AG04450 (cell line): ENCODE measurements at regions not wholly inside any gene's neighbourhood (a gene's known extent, or its start where the extent isn't known, plus 50 kb on each side); places are given as distances from the start of the nearest gene placed in this dataset.

Experiments
- CTCF ChIA-PET: fragments of 300-600, 350-600 bp; formaldehyde crosslinking; extraction: SDS; loops from one replicate; lab custom pipeline; 2022; ENCODE audit warnings: antibody characterized with exemption, inconsistent platforms; lab: Charles Lee
- POLR2A ChIA-PET: fragments of 350-600 bp; formaldehyde crosslinking; extraction: SDS; loops from one replicate; lab custom pipeline; 2021; ENCODE audit warnings: antibody characterized with exemption, inconsistent platforms; lab: Yijun Ruan, JAX
- DNase-seq: peaks from one replicate; pipeline ENCODE4 v3.0.0-alpha.2; 2011; ENCODE audit warnings: low read depth, low spot score
- H3K27ac ChIP-seq: one replicate; pipeline ENCODE4 v1.5.1; 2012; ENCODE audit warnings: low read depth, low read length, control low read depth
- H3K27me3 ChIP-seq: one replicate; pipeline ENCODE4 v1.6.0; 2012; ENCODE audit warnings: low read length; ENCODE audit not compliant: control insufficient read depth, insufficient read depth
- H3K4me3 ChIP-seq: 2 replicates; pipeline ENCODE4 v1.5.1; 2011; ENCODE audit warnings: mild to moderate bottlenecking, low read depth, low read length, control low read depth
- H3K9me3 ChIP-seq: 2 replicates; pipeline ENCODE4 v1.5.1; 2012; ENCODE audit warnings: low read length; ENCODE audit not compliant: control insufficient read depth, insufficient read depth
- TF ChIP-seq, protein P1 (sequence below): IDR thresholded peaks from 2 replicates; pipeline ENCODE4 v1.5.1; 2011; ENCODE audit warnings: low read depth, low read length, control low read depth, inconsistent platforms

DNA sequence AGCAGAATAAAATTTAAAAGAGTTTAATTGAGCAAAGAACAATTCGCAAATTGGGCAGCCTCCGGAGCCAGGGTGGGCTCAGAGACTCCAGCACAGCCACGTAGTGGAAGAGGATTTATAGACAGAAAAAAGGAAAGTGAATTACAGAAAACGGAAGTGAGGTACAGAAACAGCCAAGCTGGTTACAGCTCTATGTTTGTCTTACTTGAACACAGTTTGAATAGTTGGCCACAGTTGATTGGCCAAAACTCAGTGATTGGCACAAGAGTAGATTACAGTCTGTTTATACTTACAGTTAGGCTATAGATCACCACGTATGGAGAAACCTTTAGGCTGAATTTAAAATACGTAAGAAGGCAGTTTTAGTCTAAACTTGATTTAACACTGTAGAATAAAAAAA is 78.8 kb upstream of the NEDD4L start:
- DNase-seq: no peak
- H3K27me3 ChIP-seq: peaks cover 2% of the 10 kb centered on the region
- no peak overlapping the region for H3K4me3 ChIP-seq
- H3K27ac ChIP-seq: no peak overlapping the region
- POLR2A ChIA-PET: no interaction called here
- TF ChIP-seq, protein P1, sequence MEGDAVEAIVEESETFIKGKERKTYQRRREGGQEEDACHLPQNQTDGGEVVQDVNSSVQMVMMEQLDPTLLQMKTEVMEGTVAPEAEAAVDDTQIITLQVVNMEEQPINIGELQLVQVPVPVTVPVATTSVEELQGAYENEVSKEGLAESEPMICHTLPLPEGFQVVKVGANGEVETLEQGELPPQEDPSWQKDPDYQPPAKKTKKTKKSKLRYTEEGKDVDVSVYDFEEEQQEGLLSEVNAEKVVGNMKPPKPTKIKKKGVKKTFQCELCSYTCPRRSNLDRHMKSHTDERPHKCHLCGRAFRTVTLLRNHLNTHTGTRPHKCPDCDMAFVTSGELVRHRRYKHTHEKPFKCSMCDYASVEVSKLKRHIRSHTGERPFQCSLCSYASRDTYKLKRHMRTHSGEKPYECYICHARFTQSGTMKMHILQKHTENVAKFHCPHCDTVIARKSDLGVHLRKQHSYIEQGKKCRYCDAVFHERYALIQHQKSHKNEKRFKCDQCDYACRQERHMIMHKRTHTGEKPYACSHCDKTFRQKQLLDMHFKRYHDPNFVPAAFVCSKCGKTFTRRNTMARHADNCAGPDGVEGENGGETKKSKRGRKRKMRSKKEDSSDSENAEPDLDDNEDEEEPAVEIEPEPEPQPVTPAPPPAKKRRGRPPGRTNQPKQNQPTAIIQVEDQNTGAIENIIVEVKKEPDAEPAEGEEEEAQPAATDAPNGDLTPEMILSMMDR: no peak
- no peaks in the 10 kb centered on the region for H3K9me3 ChIP-seq
- CTCF ChIA-PET: interaction anchor here (1.4 kb wide), 2 partner anchors 78 to 156 kb away, joined by 4 read pairs; no protein-coding TSS in a partner anchor

DNA sequence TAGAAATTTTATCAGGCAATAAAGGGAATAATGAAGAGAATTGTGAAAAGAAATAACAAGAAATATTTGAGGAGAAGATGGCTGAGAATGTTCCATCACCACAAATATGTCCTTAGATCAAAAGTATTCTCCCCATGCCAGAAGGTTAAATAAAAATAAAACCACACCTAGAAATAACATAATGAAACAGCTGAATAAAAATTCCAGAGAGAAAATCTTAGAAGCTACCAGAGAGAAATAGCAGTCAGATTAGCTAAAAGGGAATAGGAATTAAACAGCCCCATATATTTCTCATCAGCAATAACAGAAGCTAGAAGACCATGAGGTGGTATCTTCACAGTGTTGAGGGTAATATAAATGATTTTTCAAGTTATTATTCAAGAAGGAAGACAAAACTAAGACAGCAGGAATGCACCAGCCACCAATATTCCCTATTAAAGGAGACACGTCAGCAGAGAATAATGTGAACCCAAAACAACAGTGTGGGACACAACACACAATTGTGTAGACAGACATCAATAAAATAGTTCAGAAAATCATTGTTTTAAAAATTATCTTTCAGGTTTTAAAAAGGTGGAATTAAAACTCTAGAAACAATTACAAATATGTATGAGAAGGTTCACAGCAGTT is 82.0 kb upstream of the NEDD4L start:
- no peaks in the 10 kb centered on the region for H3K9me3 ChIP-seq
- peaks cover 3% of the 10 kb centered on the region for H3K27me3 ChIP-seq
- no peak overlapping the region for H3K4me3 ChIP-seq
- DNase-seq: no peak
- H3K27ac ChIP-seq: no peak overlapping the region
- CTCF ChIA-PET: interaction anchor here (0.6 kb wide), 1 partner anchor 407 kb away, joined by 3 read pairs; no protein-coding TSS in a partner anchor
- TF ChIP-seq, protein P1: no peak
- POLR2A ChIA-PET: no interaction called here

DNA sequence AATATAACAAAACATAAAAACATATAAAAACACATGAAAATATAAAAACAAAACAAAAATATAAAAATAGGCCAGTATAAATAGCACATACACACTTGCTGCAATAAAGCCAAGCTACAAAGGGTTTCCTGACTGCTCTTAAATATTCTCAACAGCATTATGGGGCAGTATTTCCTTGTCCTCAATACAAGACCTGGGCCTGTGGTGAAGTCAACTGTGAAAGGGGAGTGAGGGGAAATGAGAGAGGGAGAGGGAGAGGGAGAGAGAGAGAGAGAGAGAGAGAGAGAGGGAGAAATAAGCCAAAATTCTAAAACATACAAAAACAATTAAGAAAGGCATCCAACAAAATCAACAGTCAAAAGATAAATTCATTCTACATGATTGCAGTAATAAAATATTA is 82.6 kb upstream of the NEDD4L start:
- POLR2A ChIA-PET: no interaction called here

DNA sequence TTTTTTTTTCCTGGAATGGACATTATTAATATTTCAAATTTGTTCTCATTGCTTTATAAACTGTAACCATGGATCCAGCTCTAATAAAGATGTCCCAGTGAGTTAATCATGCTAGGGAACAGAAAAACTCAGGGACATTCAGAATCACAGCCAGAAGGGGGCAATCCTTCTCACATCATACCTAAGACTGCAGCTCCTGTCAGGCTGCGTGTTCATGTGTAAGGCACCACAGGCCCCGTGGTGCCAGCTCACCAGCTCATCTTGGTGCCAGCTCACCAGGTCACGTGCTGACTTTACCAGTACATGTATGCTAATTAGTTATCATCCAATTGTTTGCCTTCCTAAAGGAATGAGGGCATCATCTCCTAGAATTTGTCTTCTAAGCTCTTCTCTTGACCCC is 84.7 kb upstream of the NEDD4L start:
- H3K27me3 ChIP-seq: peaks cover 11% of the 10 kb centered on the region
- TF ChIP-seq, protein P1: peak; percentile 44
- ChIA-PET CTCF (interaction anchor here (0.8 to 2.2 kb wide), 17 partner anchors 8 to 222 kb away, joined by 3 to 33 read pairs (median 3); partner anchors contain the start of gene NEDD4L), POLR2A (interaction anchor here (0.6 kb wide), 1 partner anchor 395 kb away, joined by 8 read pairs; no protein-coding TSS in a partner anchor)
- peak; percentile 1 for DNase-seq
- H3K4me3 ChIP-seq: no peak overlapping the region
- H3K27ac ChIP-seq: no peak overlapping the region
- H3K9me3 ChIP-seq: no peaks in the 10 kb centered on the region

More for the DNA sequence above, 82.6 kb upstream of the NEDD4L start:
- Histone ChIP-seq H3K27ac (no peak overlapping the region), H3K9me3 (no peaks in the 10 kb centered on the region), H3K4me3 (no peak overlapping the region), H3K27me3 (peaks cover 7% of the 10 kb centered on the region)
- no peak for DNase-seq
- CTCF ChIA-PET: no interaction called here
- TF ChIP-seq, protein P1: no peak

DNA sequence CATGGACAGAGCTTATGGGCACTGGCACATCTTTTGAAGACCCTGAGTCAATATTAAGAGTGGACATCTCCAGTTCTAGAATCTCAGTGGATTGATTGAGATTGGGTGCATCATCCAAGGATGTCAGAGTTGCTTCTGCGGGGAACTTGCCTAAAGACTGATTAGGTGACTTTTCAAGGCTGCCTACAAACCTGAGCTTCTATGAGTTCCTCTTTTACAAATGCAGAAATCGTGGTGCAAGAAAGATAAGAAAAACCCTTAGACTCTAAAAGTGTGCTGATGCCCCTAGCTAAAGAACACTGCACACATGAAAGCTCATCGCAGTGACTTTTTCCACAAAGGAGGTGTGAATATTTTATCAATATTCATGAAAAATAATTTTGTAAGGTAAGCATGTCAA is 86.8 kb upstream of the NEDD4L start:
- POLR2A ChIA-PET: no interaction called here
- Histone ChIP-seq H3K9me3 (no peaks in the 10 kb centered on the region), H3K27me3 (peaks cover 10% of the 10 kb centered on the region), H3K4me3 (no peak overlapping the region), H3K27ac (no peak overlapping the region)
- TF ChIP-seq, protein P1: no peak
- CTCF ChIA-PET: interaction anchor here (1.7 kb wide), 1 partner anchor 13 kb away, joined by 3 read pairs; no protein-coding TSS in a partner anchor
- DNase-seq: no peak
